ELF-1 (cell line): ENCODE measurements at regions not wholly inside any gene's neighbourhood (a gene's known extent, or its start where the extent isn't known, plus 50 kb on each side); places are given as distances from the start of the nearest gene placed in this dataset.

Experiments used
- DNase-seq: peaks from one replicate; pipeline ENCODE4 v3.0.0-alpha.2; 2016; ENCODE audit warnings: low read depth, low spot score

DNA sequence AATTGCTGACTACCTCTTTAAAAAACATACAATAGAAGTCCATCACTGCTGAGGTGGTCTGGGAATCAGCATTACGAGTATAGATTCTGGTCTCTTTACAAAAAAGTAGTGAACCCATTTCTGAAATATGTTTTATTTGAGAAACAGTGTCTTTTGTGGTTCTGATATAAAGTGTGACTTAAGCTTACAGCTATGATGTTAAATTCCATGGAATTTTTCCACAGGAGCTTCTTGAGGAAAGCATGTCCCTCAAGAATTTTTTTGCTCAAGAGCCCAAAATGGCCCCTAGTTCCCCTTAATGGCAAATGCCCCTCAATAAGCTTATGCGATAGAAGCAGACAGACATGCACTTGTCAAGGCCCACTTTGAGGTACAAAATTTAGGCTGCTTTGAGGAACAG is 265.7 kb downstream of the FAM170A start:
- DNase-seq: no peak

DNA sequence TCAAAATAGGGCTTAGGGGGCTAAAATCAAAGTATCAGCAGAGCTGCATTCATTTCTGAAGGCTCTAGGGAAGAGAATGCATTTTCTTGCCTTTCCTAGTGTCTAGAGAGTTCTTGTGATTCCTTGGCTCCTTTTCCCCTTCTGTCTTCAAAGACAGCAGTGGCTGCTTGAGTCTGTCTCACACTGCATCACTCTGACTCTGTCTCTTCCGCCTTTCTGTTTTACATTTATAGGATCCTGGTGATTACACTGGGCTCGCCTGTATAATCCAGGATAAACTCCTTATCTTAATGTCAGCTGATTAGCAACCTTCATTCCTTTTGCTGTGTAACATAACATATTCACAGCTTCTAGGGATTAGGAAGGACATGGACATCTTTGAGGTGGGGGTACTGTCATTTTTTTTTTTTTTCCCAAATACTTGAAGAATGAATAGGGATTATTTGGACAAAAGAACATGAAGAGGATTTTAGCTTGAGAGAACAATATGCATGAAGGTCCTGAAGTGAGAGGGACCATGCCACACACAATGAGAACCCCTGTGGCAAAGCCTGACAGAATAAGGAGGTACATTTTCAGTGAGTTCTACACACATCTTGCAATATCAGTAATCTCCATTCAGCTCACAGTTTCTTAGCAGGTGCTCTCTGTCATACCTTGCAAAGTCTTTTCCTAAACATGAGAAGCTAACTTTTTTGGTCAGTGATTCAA is 267.6 kb downstream of the FAM170A start:
- no peak for DNase-seq

DNA sequence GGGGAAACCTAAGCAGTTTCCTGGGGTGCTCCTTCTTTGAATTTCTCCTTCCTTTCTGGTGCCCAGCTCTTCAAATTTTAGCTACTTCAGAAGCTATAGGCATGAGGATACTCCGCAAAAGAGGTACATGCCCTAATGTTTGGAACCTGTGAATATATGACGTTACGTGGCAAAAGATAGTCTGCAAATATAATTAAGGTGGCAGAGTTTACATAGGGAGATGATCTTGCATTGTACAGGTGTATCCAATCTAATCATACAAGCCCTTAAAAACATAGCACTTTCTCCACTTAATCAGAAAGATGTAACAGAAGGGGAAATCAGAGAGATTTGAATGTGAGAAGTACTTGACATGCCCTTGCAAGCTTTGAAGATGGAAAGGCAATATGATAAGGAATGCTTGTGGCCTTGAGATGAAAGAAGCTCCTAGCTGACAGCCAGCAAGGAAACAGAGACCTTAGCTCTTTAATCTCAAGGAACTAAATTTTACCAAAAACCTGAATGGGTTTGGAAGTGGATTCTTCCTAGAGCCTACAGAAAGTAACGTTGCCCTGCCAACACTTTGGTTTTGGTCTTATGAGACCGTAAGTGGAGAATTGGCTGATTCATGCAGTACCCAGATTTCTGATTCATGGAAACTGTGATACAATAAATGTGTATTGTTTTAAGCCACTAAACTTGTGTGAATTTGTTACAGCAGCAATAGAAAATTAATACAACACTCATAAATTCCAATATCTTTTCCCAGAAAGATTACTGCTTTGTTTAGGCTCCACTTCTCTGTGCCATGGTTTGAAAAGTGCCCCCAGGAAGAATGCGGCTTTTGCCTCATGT is 268.4 kb downstream of the FAM170A start:
- no peak for DNase-seq

DNA sequence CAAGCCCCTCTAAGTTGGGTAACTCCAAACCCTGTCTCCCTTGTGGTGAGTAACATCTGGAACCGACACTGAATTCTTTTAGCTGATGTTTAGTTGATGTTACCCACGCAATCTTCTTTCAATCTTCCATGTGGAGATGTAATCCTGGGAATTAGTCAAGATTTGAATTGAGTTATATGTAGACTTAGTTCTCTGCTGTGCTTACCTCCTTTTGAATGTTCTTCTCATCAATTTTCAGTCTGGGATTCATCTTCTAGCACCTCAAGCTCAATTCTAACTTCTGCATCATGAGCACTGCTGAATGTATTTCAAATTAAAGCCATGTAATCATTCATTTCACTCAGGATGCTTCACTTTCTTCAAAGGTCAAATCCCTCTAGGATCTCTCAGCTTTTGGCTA is 270.6 kb downstream of the FAM170A start:
- no peak for DNase-seq

DNA sequence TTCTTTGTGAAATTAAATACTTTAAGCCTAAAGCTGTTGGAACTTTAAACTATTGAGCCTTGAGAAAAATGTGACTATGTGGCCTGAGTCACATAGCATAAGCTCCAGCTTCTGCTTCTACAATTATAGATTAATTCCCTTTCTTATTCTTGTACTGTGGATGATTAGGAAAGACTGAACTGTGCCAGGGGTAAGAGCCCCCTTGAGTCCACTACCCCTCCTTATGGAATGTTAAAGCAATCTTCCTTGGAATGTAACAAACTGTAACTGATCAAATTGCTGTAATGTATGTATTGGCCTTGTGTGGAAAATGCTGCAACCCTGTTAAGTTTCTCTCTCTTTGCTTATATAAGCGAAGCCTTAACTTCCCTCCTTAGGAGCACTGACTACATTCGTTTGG is 273.2 kb downstream of the FAM170A start:
- no peak for DNase-seq

DNA sequence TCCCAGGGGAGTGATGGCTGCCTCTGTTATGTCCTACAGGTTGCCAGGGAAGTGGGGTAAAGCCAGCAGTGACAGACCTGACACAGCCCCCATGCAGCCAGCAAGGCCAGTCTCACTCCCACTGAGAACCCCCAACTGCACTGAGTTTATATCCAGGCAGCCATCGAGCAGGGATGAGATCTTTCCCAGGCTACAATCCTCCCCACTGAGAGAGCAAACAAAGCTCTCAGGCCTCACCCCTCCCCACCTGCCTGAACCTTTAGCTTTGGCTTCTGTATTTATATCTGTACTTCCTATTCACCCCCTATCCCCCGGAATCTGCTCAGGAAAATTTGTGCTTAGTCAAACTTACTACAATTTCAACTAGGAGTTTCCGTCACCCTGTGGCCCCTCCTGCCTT is 284.1 kb downstream of the FAM170A start:
- no peak for DNase-seq

DNA sequence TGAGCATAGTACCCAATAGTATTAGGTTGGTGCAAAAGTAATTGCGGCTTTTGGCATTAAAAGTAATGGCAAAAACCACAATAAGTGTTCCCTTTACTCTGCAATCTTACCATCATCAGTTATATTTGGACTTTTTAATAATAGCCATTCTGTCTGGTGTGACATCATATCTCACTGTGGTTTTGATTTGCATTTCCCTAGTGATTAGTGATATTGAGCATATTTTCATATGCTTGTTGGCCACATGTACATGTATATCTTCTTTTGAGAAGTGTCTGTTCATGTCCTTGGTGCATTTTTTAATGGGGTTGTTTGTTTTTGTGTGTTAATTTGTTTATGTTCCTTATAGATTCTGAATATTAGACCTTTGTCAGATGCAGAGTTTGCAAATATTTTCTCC is 289.9 kb downstream of the FAM170A start:
- no peak for DNase-seq

DNA sequence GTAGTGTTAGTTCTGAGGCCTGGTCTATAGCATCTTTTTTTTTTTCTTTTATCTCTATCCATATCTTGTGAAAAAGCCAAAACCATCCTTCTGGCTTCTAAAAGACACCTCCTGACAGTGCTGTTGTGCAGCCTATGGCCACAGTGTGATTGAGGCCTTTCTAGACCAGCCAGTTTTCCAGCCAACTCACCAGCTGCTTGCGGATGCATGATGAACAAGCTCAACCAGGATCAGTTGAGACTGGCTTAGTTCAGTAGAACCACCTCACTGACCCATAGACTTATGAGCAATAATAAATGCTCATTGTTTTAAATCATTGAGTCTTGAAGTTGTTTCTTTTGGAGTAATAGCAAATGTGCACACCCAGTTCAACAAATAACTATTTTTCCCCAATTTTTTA is 296.9 kb downstream of the FAM170A start:
- no peak for DNase-seq

DNA sequence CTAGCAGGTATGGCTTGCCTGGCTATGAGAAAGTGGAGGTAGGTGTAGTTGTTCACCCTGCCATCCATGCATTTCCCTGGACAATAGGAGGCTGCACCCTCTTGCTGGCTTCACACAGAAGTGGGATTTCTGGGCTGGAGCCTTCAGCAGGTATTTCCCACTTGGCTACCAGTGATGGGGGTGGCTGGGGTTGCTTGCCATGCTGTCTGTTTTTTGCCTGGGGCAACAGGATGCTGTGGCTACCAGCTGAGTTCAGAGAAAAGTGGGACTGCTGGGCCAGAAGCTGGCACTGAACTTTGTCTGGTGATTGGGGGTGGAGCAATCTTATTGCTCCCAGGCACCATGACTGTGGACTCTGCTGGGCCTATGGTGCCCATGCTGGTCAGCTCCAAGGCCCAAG is 299.6 kb downstream of the FAM170A start:
- DNase-seq: no peak

DNA sequence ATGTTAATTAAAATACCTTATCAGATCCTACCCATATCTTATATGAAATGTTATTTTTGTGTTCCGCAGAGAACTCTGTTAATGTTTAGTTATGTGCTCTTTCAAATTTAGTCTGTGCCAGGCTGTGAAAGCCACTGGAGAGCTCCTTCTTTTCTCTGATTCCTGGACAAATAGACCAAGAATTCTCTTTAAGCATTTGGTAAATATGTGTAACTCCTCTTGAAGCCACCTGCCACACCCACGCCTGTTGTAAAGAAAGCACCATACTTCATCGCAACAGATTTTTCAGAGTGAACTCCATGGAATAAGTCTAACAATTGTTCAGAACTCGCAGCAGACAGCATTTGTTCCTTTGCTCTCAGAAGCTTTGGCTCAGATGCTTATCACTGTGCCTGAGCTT is 301.1 kb downstream of the FAM170A start:
- no peak for DNase-seq

DNA sequence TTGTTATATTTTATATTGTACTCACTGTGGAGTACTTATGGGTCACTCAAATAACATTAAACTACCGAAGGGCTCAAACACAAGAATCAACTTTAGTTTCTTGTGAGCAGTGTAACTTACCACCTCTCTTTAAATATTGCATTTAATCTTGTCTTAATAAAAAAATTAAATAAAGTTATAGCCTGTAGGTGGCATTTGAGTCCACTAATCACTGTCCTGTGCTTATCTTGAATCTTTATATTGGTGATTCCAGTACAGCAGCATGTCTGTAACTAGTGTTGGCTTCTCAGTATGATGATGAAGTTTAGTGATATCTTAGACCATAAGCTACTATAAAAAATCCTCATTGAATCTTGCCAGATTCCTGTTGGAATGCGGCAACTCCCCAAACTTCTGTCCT is 313.8 kb downstream of the FAM170A start:
- no peak for DNase-seq

DNA sequence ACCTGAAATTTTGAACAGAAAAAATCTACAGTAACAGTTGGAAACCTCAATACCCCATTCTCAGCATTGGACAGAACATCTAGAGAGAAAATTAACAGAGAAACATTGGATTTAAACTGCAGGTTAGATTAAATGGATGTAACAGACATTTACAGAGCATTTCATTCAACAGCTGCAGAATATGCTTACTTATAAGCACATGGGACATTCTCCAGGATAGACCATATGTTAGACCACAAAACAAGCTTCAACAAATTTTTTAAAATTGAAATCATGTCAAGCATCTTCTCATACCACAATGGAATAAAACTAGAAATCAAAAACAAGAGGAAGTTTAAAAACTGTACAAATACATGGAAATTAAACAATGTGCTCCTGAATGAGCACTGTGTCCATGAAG is 316.3 kb downstream of the FAM170A start:
- DNase-seq: no peak

DNA sequence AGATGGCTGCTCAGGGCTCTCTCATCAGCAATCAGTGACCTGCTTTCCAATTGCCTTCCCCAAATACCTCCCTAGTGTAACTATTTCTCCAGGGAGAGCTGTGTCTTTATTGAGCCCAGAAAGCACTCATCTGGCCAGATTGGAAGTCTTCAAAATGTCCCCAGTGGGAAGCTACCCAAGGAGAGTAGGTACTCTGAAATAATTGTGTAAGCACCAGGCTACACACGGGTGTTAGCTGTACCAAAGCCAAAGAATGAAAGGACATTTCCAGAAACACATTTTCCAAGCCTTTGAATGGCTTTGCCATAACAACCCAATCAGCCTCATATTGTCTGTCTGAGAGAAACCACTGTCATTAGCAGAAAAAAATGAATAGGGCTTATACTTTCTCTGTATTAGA is 318.8 kb downstream of the FAM170A start:
- no peak for DNase-seq

DNA sequence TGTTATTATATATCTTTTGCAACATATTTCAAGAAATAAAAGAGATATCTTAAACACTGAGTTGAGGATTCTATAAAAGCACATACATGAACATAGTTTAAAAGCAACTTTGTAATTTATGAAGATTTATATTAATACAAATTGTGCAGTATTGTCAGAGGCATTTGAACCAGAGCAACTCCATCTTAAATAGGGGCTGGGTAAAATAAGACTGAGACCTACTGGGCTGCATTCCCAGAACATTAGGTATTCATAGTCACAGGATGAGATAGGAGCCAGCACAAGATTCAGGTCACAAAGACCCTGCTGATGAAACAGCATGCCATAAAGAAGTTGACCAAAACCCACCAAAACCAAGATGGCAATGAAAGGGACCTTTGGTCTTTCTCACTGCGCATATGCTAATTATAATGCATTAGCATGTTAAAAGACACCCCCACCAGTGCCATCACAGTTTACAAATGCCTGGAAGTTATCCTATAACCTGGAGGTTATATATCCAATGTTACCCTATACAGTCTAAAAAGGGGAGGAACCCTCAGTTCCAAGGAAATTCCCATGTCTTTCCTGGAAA is 320.2 kb downstream of the FAM170A start:
- DNase-seq: peak; percentile 26

DNA sequence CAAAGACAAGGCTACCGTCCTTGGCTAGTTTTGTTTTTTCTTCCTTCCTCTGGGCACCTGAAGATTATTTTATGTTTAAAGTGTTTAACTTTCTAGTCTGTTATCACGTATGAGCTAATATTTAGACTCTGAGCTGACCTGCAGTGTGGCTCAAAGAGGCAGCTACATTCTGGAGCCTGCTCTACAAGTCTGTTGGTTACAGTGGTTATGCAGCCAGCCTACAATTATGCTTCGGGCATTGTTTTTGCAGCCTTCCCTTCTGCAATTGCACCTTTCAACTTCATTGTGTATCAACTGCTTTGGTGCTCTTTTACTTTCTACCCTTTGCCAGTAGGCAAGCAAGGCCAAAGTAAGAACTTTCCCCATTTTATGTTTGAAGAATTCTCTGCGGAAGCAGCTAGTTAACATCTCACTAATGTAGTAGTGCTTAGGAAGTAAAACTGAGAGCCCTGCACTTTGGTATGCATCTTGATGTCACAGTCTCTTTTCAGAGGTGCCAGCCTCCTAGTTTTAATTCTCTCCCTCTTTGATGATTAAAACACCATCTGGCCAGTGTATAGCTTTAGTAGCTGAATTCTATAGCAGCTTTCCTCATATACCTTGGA is 322.1 kb downstream of the FAM170A start:
- peak; percentile 55 for DNase-seq

DNA sequence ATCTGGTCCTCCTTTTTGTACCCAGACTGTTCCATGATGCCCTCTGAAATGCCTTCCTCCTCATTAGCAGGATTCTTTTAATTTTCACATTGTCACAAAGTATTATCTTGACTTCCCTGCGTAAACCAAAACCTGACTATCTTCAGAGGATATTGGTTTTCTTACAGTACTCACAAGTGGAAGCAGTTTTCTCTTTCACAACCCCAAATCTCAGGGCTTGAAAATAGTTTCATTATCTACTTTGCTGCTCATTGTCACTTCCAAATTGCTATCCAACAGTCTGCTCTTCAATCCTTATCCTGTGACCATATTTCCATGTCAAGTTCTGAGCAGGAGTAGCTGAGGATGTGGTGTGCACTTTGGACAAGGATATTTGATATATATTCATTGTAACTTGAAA is 324.1 kb downstream of the FAM170A start:
- no peak for DNase-seq

DNA sequence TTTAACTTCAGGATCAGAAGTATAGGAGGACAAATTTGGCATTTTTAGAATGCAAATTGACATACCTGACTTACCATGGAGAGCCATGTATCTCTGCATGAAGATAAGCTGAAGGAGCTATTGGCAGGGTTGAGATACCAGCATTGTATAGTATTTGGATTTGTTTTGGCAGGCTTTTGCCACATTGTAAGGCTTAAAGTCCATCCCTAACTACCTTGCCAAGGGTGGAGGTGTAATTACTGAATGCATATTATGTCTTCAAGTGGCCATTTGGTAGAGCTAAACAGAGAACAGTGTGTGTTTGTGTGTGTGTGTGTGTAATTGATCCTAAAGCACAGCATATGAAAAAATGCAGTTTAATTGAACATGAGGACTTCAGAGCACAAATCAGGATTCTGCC is 324.7 kb downstream of the FAM170A start:
- no peak for DNase-seq

DNA sequence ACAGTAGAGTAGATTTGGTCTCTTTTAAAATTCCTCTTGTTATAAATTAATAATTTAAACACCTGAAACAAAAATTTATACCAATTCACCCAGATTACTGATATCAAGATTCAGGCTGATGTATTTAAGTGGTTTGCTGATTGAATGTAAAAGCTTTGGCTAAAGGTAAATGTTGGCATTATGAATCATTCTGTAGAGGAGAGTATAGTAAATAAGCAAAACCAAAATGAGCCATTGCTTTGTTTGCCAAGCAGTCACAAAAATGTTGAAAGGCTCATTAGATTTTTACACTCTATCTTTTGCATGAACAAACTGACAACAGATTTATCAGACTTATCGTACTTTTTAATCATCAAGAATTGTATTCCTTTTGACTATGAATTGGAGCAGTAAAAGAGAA is 332.6 kb downstream of the FAM170A start:
- no peak for DNase-seq

DNA sequence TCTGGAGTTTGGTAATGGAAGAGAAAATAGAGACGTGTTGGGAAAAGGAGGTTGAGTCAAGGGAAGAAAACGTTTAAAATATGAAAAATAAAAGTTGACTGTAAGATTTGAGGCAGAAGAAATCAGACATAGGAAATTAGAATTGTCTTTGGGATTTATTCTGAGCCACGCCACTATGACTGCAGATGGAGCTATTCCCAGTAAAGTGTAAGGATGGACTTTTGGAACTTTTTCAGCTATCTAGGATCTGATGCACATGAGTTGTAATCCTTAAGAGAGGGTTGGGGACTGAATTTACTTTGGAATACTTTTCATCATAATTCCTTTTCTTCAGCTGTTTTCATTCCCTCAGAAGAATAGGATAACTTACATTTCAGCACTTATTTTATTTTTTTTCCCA is 336.7 kb downstream of the FAM170A start:
- DNase-seq: no peak

DNA sequence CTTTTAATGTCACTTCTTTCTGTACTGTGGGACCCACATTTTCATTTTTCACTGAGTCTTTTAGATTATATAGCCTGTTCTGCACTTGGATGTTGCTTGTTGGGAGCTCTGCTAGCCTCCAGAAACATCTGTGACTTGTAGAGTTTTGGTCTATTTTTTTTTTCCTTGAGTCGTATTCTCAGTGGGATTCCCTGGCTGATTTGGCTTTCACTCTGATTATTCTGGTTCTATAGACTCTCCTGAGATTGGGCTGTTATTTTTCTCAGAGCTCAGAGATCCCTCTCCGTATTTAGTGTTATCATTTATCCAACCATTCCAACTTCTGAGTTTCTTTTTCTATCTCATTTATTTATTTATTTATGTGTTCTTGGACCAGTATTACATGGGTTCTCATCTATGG is 339.3 kb downstream of the FAM170A start:
- DNase-seq: no peak

DNA sequence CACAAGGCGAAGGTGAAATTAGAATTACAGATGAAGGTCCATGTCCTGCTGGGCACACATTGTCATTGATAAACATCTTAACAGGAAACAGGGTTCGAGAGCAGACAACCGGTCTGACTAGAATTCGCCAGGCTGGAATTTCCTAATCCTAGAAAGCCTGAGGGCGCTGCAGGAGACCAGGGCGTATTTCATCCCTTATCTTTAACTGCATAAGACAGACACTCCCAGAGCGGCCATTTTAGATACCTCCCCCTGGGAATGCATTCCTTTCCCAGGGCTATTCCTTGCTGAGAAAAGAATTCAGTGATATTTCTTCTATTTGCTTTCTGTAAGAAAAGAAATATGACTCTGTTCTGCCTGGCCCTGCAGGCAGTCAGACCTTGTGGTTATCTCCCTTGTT is 357.7 kb downstream of the FAM170A start:
- peak; percentile 72 for DNase-seq

DNA sequence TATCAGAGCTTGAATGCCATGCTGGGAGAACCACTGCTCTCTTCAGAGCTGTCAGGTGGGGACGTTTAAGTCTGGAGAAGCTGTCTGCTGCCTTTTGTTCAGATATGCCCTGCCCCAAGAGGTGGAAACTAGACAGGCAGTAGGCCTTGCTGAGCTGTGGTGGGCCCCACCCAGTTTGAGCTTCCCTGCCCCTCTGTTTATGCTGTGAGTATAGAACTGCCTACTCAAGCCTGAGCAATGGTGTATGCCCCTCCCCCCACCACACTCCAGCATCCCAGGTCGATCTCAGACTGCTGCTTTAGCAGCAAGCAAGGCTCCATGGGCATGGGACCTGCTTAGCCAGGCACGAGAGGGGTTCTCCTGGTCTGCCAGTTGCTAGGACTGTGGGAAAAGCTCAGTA is 362.3 kb downstream of the FAM170A start:
- DNase-seq: no peak

DNA sequence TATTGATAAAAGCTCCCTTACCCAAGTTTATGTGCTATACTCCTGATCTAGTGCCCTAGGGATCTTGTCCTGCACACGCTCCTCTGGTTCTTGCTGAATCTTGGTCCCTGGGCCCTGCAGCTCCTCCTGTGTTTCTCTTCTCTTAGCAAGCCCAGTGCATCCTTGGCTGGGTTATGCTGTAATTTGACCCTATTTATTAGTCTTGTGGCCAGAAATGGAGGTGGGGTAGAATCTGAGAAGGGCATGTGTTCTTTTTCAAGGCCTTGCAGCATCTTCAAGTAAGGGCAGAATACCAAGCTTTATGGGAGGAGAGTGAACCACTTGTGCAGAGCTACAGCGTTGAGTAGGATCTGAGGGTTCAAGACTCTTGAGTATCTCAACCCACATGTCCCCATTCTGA is 366.8 kb downstream of the FAM170A start:
- DNase-seq: no peak
